GM23248 (cell line): ENCODE measurements at regions not wholly inside any gene's neighbourhood (a gene's known extent, or its start where the extent isn't known, plus 50 kb on each side); places are given as distances from the start of the nearest gene placed in this dataset.

Experiments
- DNase-seq: peaks from one replicate; pipeline ENCODE4 v3.0.0-alpha.2; 2015
- H2AFZ ChIP-seq: fragments of 200-600 bp; sonication (generic); 2 replicates; pipeline ENCODE4 v1.6.1; 2016; ENCODE audit warnings: antibody characterized with exemption
- H3F3A ChIP-seq: fragments of 200-600 bp; sonication (generic); 2 replicates; pipeline ENCODE4 v1.6.1; 2016; ENCODE audit warnings: mild to moderate bottlenecking, antibody characterized with exemption, mixed run types; ENCODE audit not compliant: insufficient read depth
- H3K27ac ChIP-seq: fragments of 200-600 bp; sonication (generic); 2 replicates; pipeline ENCODE4 v1.5.1; 2016; ENCODE audit warnings: mild to moderate bottlenecking
- H3K27me3 ChIP-seq: fragments of 200-600 bp; sonication (generic); replicated peaks from 2 replicates; pipeline ENCODE4 v1.6.1; 2016; ENCODE audit warnings: mild to moderate bottlenecking; ENCODE audit not compliant: insufficient read depth
- H3K36me3 ChIP-seq: fragments of 200-600 bp; sonication (generic); 2 replicates; pipeline ENCODE4 v1.6.1; 2016; ENCODE audit warnings: low read depth, mild to moderate bottlenecking
- H3K4me1 ChIP-seq: fragments of 200-600 bp; sonication (generic); 2 replicates; pipeline ENCODE4 v1.6.1; 2016; ENCODE audit warnings: mild to moderate bottlenecking; ENCODE audit not compliant: insufficient read depth
- H3K4me2 ChIP-seq: fragments of 200-600 bp; sonication (generic); one replicate; pipeline ENCODE4 v1.6.1; 2016; ENCODE audit warnings: mild to moderate bottlenecking; ENCODE audit not compliant: unreplicated experiment
- H3K4me3 ChIP-seq: fragments of 200-600 bp; sonication (generic); 2 replicates; pipeline ENCODE4 v1.5.1; 2016; ENCODE audit warnings: mild to moderate bottlenecking
- H3K79me2 ChIP-seq: fragments of 200-600 bp; sonication (generic); 2 replicates; pipeline ENCODE4 v1.6.1; 2016; ENCODE audit warnings: mild to moderate bottlenecking; ENCODE audit not compliant: insufficient read depth
- H3K9ac ChIP-seq: fragments of 200-600 bp; sonication (generic); 2 replicates; pipeline ENCODE4 v1.6.1; 2016; ENCODE audit warnings: mild to moderate bottlenecking
- H3K9me2 ChIP-seq: fragments of 200-600 bp; sonication (generic); 2 replicates; pipeline ENCODE4 v1.6.1; 2016; ENCODE audit warnings: mixed run types, mild to moderate bottlenecking, moderate library complexity; ENCODE audit not compliant: insufficient read depth
- H3K9me3 ChIP-seq: fragments of 200-600 bp; sonication (generic); one replicate; pipeline ENCODE4 v1.6.1; 2017; ENCODE audit warnings: low read depth
- H4K20me1 ChIP-seq: fragments of 200-600 bp; sonication (generic); 2 replicates; pipeline ENCODE4 v1.6.0; 2016; ENCODE audit not compliant: insufficient read depth
- EZH2 ChIP-seq: fragments of 200-600 bp; sonication (generic); IDR thresholded peaks from 2 replicates; pipeline ENCODE4 v1.6.1; 2018; ENCODE audit warnings: antibody characterized with exemption, mild to moderate bottlenecking; ENCODE audit not compliant: insufficient read depth, poor library complexity, severe bottlenecking
- EZH2phosphoT487 ChIP-seq: fragments of 200-600 bp; sonication (generic); IDR thresholded peaks from 2 replicates; pipeline ENCODE4 v1.6.1; 2018; ENCODE audit warnings: antibody characterized with exemption, moderate library complexity, mild to moderate bottlenecking, low read depth; ENCODE audit not compliant: insufficient read depth
- WGBS, 2 experiments: methylation state at CpG; one replicate each; pipeline ENCODE4 v1.1.6; 2015 to 2017; ENCODE audit warnings: low lambda C conversion rate in 2 of 2, low coverage in 1 of 2; ENCODE audit errors: missing lambda C conversion rate in 2 of 2; 5-methylcytosine and 5-hydroxymethylcytosine counted together
- in situ Hi-C: fragments of 300-500 bp; cut with MboI; formaldehyde crosslinking; loops from 2 replicates; pipeline ENCODE4 v1.15.0; 2020

GRCh38 chr12:25827747-25828146 is 130.7 kb upstream of the RASSF8 start:
- Histone ChIP-seq H3K9me2 (peaks cover 3% of the 10 kb centered on the region; the same call in 1 of the 2 replicates), H3K27me3 (no peaks in the 10 kb centered on the region), H3K4me1 (peaks cover 33% of the 10 kb centered on the region), H2AFZ (no peak overlapping the region), H4K20me1 (no peaks in the 10 kb centered on the region), H3K4me3 (no peak overlapping the region), H3K79me2 (no peaks in the 10 kb centered on the region), H3K9ac (no peak overlapping the region), H3K9me3 (no peaks in the 10 kb centered on the region), H3K4me2 (no peak overlapping the region), H3F3A (peaks cover 29% of the 10 kb centered on the region), H3K36me3 (no peaks in the 10 kb centered on the region), H3K27ac (no peak overlapping the region)
- no peak for DNase-seq
- no peak for TF ChIP-seq EZH2phosphoT487
- TF ChIP-seq EZH2, result no peak
- 97% methylated on average over 3 of the region's 3 CpGs for WGBS, 2 experiments
- in situ Hi-C loops, result no loop called here

GRCh38 chr12:25828188-25828587 is 130.3 kb upstream of the RASSF8 start:
- Histone ChIP-seq H3K27me3 (no peaks in the 10 kb centered on the region), H3K27ac (peak overlapping the region; percentile 99; the same call in 1 of the 2 replicates), H3K9me3 (no peaks in the 10 kb centered on the region), H3K36me3 (no peaks in the 10 kb centered on the region), H3K9ac (peak overlapping the region; percentile 66; the same call in 1 of the 2 replicates), H2AFZ (no peak overlapping the region), H3K4me2 (peak overlapping the region; percentile 44), H3K79me2 (no peaks in the 10 kb centered on the region), H3K4me3 (no peak overlapping the region), H3K9me2 (peaks cover 3% of the 10 kb centered on the region; the same call in 1 of the 2 replicates), H4K20me1 (no peaks in the 10 kb centered on the region), H3F3A (peaks cover 29% of the 10 kb centered on the region), H3K4me1 (peaks cover 33% of the 10 kb centered on the region)
- 91 to 92% methylated on average over 4 of the region's 4 CpGs for WGBS, 2 experiments
- no peak for TF ChIP-seq EZH2
- no peak for TF ChIP-seq EZH2phosphoT487
- in situ Hi-C loops, result no loop called here
- DNase-seq, result no peak

GRCh38 chr12:25829192-25829591 is 129.3 kb upstream of the RASSF8 start:
- Histone ChIP-seq H3K4me1 (peaks cover 42% of the 10 kb centered on the region), H3K9ac (peak overlapping the region; percentile 84), H3K79me2 (no peaks in the 10 kb centered on the region), H3K36me3 (no peaks in the 10 kb centered on the region), H3K27ac (peak overlapping the region; percentile 99), H3K9me3 (no peaks in the 10 kb centered on the region), H3K4me2 (peak overlapping the region; percentile 85), H3F3A (peaks cover 29% of the 10 kb centered on the region), H3K27me3 (no peaks in the 10 kb centered on the region), H4K20me1 (no peaks in the 10 kb centered on the region), H3K4me3 (0 out of 2 replicates have a peak overlapping the region, but pooled peaks have one; percentile 2), H2AFZ (no peak overlapping the region), H3K9me2 (peaks cover 3% of the 10 kb centered on the region; the same call in 1 of the 2 replicates)
- peak; percentile 85 for TF ChIP-seq EZH2phosphoT487
- no peak for TF ChIP-seq EZH2
- DNase-seq, result peak; percentile 98
- in situ Hi-C loops, result no loop called here
- 0 to 2% methylated on average over 3 of the region's 3 CpGs for WGBS, 2 experiments

GRCh38 chr12:25830456-25830855 is 128.0 kb upstream of the RASSF8 start:
- Histone ChIP-seq H3K4me1 (peaks cover 44% of the 10 kb centered on the region), H3K27me3 (no peaks in the 10 kb centered on the region), H3K79me2 (no peaks in the 10 kb centered on the region), H3K9me2 (peaks cover 3% of the 10 kb centered on the region; the same call in 1 of the 2 replicates), H2AFZ (no peak overlapping the region), H3K4me2 (peak overlapping the region; percentile 85), H3F3A (peaks cover 29% of the 10 kb centered on the region), H3K36me3 (no peaks in the 10 kb centered on the region), H4K20me1 (no peaks in the 10 kb centered on the region), H3K9ac (peak overlapping the region; percentile 84), H3K4me3 (peak overlapping the region; percentile 57), H3K27ac (peak overlapping the region; percentile 99), H3K9me3 (no peaks in the 10 kb centered on the region)
- TF ChIP-seq EZH2phosphoT487 (0 out of 2 replicates have a peak, but pooled peaks have one; percentile 63), EZH2 (no peak)
- DNase-seq, result peak; percentile 95
- in situ Hi-C loops, result no loop called here
- 2 to 3% methylated on average over 7 of the region's 7 CpGs for WGBS, 2 experiments

GRCh38 chr12:25833657-25834056 is 124.8 kb upstream of the RASSF8 start:
- Histone ChIP-seq H3K27me3 (no peaks in the 10 kb centered on the region), H3K79me2 (no peaks in the 10 kb centered on the region), H3K9me3 (no peaks in the 10 kb centered on the region), H3K27ac (no peak overlapping the region), H3K9me2 (peaks cover 3% of the 10 kb centered on the region; the same call in 1 of the 2 replicates), H4K20me1 (no peaks in the 10 kb centered on the region), H3K4me2 (no peak overlapping the region), H2AFZ (no peak overlapping the region), H3K36me3 (no peaks in the 10 kb centered on the region), H3F3A (peaks cover 20% of the 10 kb centered on the region), H3K4me1 (peaks cover 33% of the 10 kb centered on the region), H3K4me3 (no peak overlapping the region), H3K9ac (no peak overlapping the region)
- no peak for TF ChIP-seq EZH2phosphoT487
- TF ChIP-seq EZH2, result no peak
- in situ Hi-C loops, result no loop called here
- 94 to 96% methylated on average over 2 of the region's 2 CpGs for WGBS, 2 experiments
- DNase-seq, result peak; percentile 13
